Esophagus muscularis mucosa (tissue), 2 donors: ENCODE measurements at regions not wholly inside any gene's neighbourhood (a gene's known extent, or its start where the extent isn't known, plus 50 kb on each side); places are given as distances from the start of the nearest gene placed in this dataset.

ENCODE experiments used
- EP300 ChIP-seq: sonication (generic); formaldehyde crosslinking; IDR thresholded peaks from one replicate; pipeline ENCODE4 v1.6.1; 2017; ENCODE audit warnings: antibody characterized with exemption
- POLR2A ChIP-seq: fragments of 450-650 bp; IDR thresholded peaks from one replicate; pipeline ENCODE4 v1.6.1; 2017; ENCODE audit warnings: antibody characterized with exemption, moderate library complexity, mild to moderate bottlenecking, low read depth

DNA sequence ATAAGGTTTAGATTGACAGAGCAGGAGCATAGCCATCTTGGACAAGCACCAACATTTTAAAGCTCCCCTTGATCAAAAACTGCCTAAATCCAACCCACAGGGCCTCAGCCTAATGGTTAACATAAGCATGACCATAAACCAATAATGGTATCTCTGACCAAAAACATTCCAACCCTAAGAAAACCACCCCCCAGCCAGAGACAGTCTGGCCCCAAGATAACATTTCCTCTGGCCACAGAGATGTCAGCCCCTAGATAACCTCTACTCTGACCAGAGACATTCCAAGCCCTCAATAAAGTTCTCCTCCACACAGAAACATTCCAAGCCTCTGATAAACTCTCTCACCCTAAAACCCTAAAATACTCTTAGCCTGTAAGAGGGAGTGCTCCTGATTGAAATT is 164.4 kb downstream of the DDX3Y start:
- TF ChIP-seq POLR2A (no peak), EP300 (no peak)
